22Rv1 (cell line): ENCODE measurements at regions not wholly inside any gene's neighbourhood (a gene's known extent, or its start where the extent isn't known, plus 50 kb on each side); places are given as distances from the start of the nearest gene placed in this dataset.

Source experiments
- ZFX ChIP-seq: fragments of 450-650 bp; IDR thresholded peaks from 2 replicates; pipeline ENCODE4 v1.6.1; 2017; ENCODE audit warnings: antibody characterized with exemption, borderline replicate concordance
- TF ChIP-seq, protein P1 (sequence below): fragments of 450-650 bp; IDR thresholded peaks from 2 replicates; pipeline ENCODE4 v1.5.1; 2017; ENCODE audit warnings: mild to moderate bottlenecking

DNA sequence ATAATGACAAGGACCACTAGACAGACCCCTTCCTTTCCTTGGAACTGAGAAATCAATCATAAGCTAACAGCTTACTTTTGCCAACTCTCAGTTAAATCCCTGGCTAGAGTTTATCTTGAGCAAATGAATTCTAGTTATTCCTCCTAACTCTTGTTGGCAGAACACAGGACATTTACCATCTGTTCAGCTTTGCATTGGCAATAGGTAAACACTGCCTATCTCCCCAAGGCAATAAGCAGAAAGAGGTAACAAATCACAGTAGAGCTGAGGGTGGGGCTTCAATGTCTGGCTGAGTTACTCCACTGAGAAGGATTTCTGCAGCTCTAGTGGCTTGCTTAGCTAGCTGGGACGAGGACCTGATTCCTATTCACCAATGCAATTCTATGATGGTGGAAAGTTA is 503.3 kb upstream of the GRIA1 start:
- TF ChIP-seq, protein P1, sequence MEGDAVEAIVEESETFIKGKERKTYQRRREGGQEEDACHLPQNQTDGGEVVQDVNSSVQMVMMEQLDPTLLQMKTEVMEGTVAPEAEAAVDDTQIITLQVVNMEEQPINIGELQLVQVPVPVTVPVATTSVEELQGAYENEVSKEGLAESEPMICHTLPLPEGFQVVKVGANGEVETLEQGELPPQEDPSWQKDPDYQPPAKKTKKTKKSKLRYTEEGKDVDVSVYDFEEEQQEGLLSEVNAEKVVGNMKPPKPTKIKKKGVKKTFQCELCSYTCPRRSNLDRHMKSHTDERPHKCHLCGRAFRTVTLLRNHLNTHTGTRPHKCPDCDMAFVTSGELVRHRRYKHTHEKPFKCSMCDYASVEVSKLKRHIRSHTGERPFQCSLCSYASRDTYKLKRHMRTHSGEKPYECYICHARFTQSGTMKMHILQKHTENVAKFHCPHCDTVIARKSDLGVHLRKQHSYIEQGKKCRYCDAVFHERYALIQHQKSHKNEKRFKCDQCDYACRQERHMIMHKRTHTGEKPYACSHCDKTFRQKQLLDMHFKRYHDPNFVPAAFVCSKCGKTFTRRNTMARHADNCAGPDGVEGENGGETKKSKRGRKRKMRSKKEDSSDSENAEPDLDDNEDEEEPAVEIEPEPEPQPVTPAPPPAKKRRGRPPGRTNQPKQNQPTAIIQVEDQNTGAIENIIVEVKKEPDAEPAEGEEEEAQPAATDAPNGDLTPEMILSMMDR: no peak
- TF ChIP-seq ZFX: no peak
